CD4-positive, alpha-beta memory T cell (primary cell): ENCODE measurements at regions not wholly inside any gene's neighbourhood (a gene's known extent, or its start where the extent isn't known, plus 50 kb on each side); places are given as distances from the start of the nearest gene placed in this dataset.
"Not testable (repeated sequence)": the region's sequence is repeated elsewhere in the genome, so short reads cannot be mapped to it uniquely, and the experiment has no call there.

ENCODE experiments used
- CTCF ChIA-PET: fragments of 350-600 bp; sonication (Branson Sonifier 250); formaldehyde crosslinking; loops from one replicate; lab custom pipeline; 2021; ENCODE audit warnings: inconsistent platforms; ENCODE audit not compliant: partially characterized antibody; lab: Charles Lee
- POLR2A ChIA-PET: fragments of 350-600 bp; sonication (Branson Sonifier 250); formaldehyde crosslinking; loops from one replicate; lab custom pipeline; 2021; ENCODE audit not compliant: partially characterized antibody; lab: Charles Lee
- DNase-seq, 5 donors: peaks; one replicate each; pipeline versions ENCODE4 v3.0.0 to v3.0.0-alpha.2; 2020 to 2022; ENCODE audit warnings: mixed read lengths in 1 of 5
- H3K27ac ChIP-seq: one replicate; pipeline ENCODE4 v1.7.0; 2013; ENCODE audit warnings: low read depth, low read length
- H3K27me3 ChIP-seq: 2 replicates; pipeline ENCODE4 v1.7.0; 2013; ENCODE audit warnings: mild to moderate bottlenecking, low read length, moderate library complexity; ENCODE audit not compliant: insufficient read depth
- H3K36me3 ChIP-seq: 2 replicates; pipeline ENCODE4 v1.7.0; 2013; ENCODE audit warnings: mild to moderate bottlenecking, low read length, moderate library complexity; ENCODE audit not compliant: insufficient read depth
- H3K4me1 ChIP-seq: 2 replicates; pipeline ENCODE4 v1.7.0; 2013; ENCODE audit warnings: mild to moderate bottlenecking, low read length, moderate library complexity; ENCODE audit not compliant: insufficient read depth
- H3K4me3 ChIP-seq, 2 donors: one replicate each; pipeline ENCODE4 v1.7.0; 2013; ENCODE audit warnings: low read length in 2 of 2, mild to moderate bottlenecking in 1 of 2
- H3K9me3 ChIP-seq, 2 donors: one replicate each; pipeline ENCODE4 v1.7.0; 2013; ENCODE audit warnings: low read length in 2 of 2, control low read depth in 1 of 2; ENCODE audit not compliant: control insufficient read depth in 1 of 2
- H3K27ac Mint-ChIP-seq, 7 donors: one replicate each; pipeline ENCODE4 v1.8.0; 2020 to 2021; ENCODE audit warnings: mixed read lengths in 7 of 7, mild to moderate bottlenecking in 6 of 7, inconsistent platforms in 3 of 7, moderate library complexity in 3 of 7
- H3K27me3 Mint-ChIP-seq, 2 donors: one replicate each; pipeline ENCODE4 v1.8.0; 2020 to 2021; ENCODE audit warnings: mixed read lengths in 2 of 2
- H3K36me3 Mint-ChIP-seq, 2 donors: one replicate each; pipeline ENCODE4 v1.8.0; 2020 to 2021; ENCODE audit warnings: mixed read lengths in 2 of 2, inconsistent platforms in 1 of 2, mild to moderate bottlenecking in 1 of 2
- H3K4me1 Mint-ChIP-seq, 4 donors: one replicate each; pipeline ENCODE4 v1.8.0; 2020 to 2021; ENCODE audit warnings: mixed read lengths in 4 of 4, mild to moderate bottlenecking in 1 of 4
- H3K4me3 Mint-ChIP-seq, 8 donors: one replicate each; pipeline ENCODE4 v1.8.0; 2020 to 2021; ENCODE audit warnings: mixed read lengths in 8 of 8, mild to moderate bottlenecking in 7 of 8, moderate library complexity in 6 of 8, inconsistent platforms in 3 of 8
- H3K9me3 Mint-ChIP-seq, 8 donors: one replicate each; pipeline ENCODE4 v1.8.0; 2020 to 2021; ENCODE audit warnings: mixed read lengths in 8 of 8, mild to moderate bottlenecking in 5 of 8, inconsistent platforms in 3 of 8, moderate library complexity in 1 of 8
- intact Hi-C: fragments of 100-400 bp; cut with micrococcal nuclease; formaldehyde crosslinking; loops from one replicate; pipeline ENCODE4 v1.15.1; 2023

GRCh38 chr1:5140136-5140535 lies 485.7 kb downstream of the AJAP1 start:
- intact Hi-C loops: no loop called here
- Histone ChIP-seq H3K27me3 (no peaks in the 10 kb centered on the region), H3K27ac (no peak overlapping the region), H3K9me3 (no peaks in the 10 kb centered on the region), H3K4me3 (no peak overlapping the region), H3K4me1 (no peaks in the 10 kb centered on the region), H3K36me3 (no peaks in the 10 kb centered on the region)
- H3K4me1 Mint-ChIP-seq: peaks cover 0 to 3% (median 0%) of the 10 kb centered on the region in 4 donors
- ChIA-PET POLR2A (no interaction called here), CTCF (no interaction called here)
- H3K36me3 Mint-ChIP-seq: no peaks in the 10 kb centered on the region
- DNase-seq: no peak
- no peak overlapping the region for H3K27ac Mint-ChIP-seq
- H3K4me3 Mint-ChIP-seq: no peak overlapping the region
- peaks cover 8 to 14% of the 10 kb centered on the region in 2 donors for H3K27me3 Mint-ChIP-seq
- H3K9me3 Mint-ChIP-seq: peaks cover 0 to 1% (median 0%) of the 10 kb centered on the region in 8 donors

GRCh38 chr1:5129746-5130355 lies 475.4 kb downstream of the AJAP1 start:
- POLR2A ChIA-PET: no interaction called here
- Mint-ChIP-seq H3K27me3 (peaks cover 0 to 3% of the 10 kb centered on the region in 2 donors), H3K27ac (no peak overlapping the region), H3K9me3 (peaks cover 0 to 8% (median 0%) of the 10 kb centered on the region in 8 donors), H3K4me1 (peaks cover 0 to 8% (median 0%) of the 10 kb centered on the region in 4 donors), H3K4me3 (no peak overlapping the region), H3K36me3 (no peaks in the 10 kb centered on the region)
- Histone ChIP-seq H3K4me1 (peaks cover 5% of the 10 kb centered on the region), H3K4me3 (no peak overlapping the region), H3K27ac (no peak overlapping the region), H3K27me3 (no peaks in the 10 kb centered on the region), H3K36me3 (no peaks in the 10 kb centered on the region), H3K9me3 (no peaks in the 10 kb centered on the region)
- intact Hi-C loops: no loop called here
- DNase-seq: no peak
- CTCF ChIA-PET: no interaction called here

DNA sequence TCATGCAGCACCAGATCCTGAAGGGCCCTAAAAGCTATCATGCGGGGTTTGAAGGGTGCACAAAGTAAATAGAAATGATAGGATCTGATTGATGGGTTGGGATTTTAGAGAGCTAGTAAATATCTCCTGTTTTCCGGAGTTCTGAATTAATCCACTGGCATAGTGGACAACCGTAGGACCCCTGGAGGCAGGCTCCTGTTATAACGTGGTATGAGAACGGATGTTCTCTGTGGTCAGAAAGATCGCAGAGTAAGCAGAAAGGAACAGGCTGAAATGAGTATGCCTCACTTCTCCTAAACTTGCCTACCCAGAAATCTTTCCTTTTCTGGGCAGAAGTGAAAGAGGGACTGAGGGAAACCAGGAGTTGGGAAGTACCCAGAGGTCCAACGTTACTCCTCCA lies 470.8 kb downstream of the AJAP1 start:
- no peak overlapping the region for H3K27ac ChIP-seq
- peaks cover 5% of the 10 kb centered on the region for H3K4me1 ChIP-seq
- ChIA-PET POLR2A (no interaction called here), CTCF (interaction anchor here (1.0 kb wide), 1 partner anchor 17 kb away, joined by 3 read pairs; no protein-coding TSS in a partner anchor)
- DNase-seq: no peak
- H3K27me3 Mint-ChIP-seq: peaks cover 1 to 9% of the 10 kb centered on the region in 2 donors
- no peak overlapping the region for H3K4me3 ChIP-seq
- H3K36me3 ChIP-seq: no peaks in the 10 kb centered on the region
- no peak overlapping the region for H3K27ac Mint-ChIP-seq
- H3K4me1 Mint-ChIP-seq: peaks cover 0 to 8% (median 0%) of the 10 kb centered on the region in 4 donors
- no peaks in the 10 kb centered on the region for H3K9me3 ChIP-seq
- H3K4me3 Mint-ChIP-seq: peak overlapping the region in 1 of 8 donors; percentile 1
- no peaks in the 10 kb centered on the region for H3K27me3 ChIP-seq
- peaks cover 0 to 8% (median 0%) of the 10 kb centered on the region in 8 donors for H3K9me3 Mint-ChIP-seq
- intact Hi-C loops: no loop called here
- H3K36me3 Mint-ChIP-seq: no peaks in the 10 kb centered on the region

GRCh38 chr1:5120559-5120958 lies 466.1 kb downstream of the AJAP1 start:
- intact Hi-C loops: no loop called here
- Mint-ChIP-seq H3K4me3 (no peak overlapping the region), H3K27me3 (peaks cover 1 to 6% of the 10 kb centered on the region in 2 donors), H3K9me3 (peaks cover 0 to 2% (median 0%) of the 10 kb centered on the region in 8 donors), H3K27ac (no peak overlapping the region), H3K36me3 (no peaks in the 10 kb centered on the region), H3K4me1 (peaks cover 0 to 2% (median 0%) of the 10 kb centered on the region in 4 donors)
- ChIA-PET POLR2A (no interaction called here), CTCF (no interaction called here)
- Histone ChIP-seq H3K4me1 (peaks cover 4% of the 10 kb centered on the region), H3K9me3 (no peaks in the 10 kb centered on the region), H3K36me3 (no peaks in the 10 kb centered on the region), H3K27ac (no peak overlapping the region), H3K4me3 (no peak overlapping the region), H3K27me3 (no peaks in the 10 kb centered on the region)
- DNase-seq: no peak

- no peaks in the 10 kb centered on the region for H3K9me3 ChIP-seq
- Mint-ChIP-seq H3K36me3 (no peaks in the 10 kb centered on the region), H3K9me3 (peaks cover 0 to 5% (median 0%) of the 10 kb centered on the region in 8 donors), H3K27me3 (peaks cover 1 to 6% of the 10 kb centered on the region in 2 donors), H3K4me1 (no peaks in the 10 kb centered on the region), H3K4me3 (no peak overlapping the region), H3K27ac (no peak overlapping the region)
- intact Hi-C loops: no loop called here
- no peaks in the 10 kb centered on the region for H3K36me3 ChIP-seq
- CTCF ChIA-PET: no interaction called here
- H3K27me3 ChIP-seq: no peaks in the 10 kb centered on the region
- H3K27ac ChIP-seq: no peak overlapping the region
- no peak overlapping the region for H3K4me3 ChIP-seq
- DNase-seq: no peak
- POLR2A ChIA-PET: no interaction called here
- no peaks in the 10 kb centered on the region for H3K4me1 ChIP-seq
Measured at GRCh38 chr1:5119366-5120234, 465.2 kb downstream of the AJAP1 start.

- H3K27ac ChIP-seq, CTCF ChIA-PET, H3K4me3 ChIP-seq, DNase-seq, H3K27ac Mint-ChIP-seq, H3K9me3 Mint-ChIP-seq, H3K4me3 Mint-ChIP-seq, H3K36me3 Mint-ChIP-seq, H3K9me3 ChIP-seq, H3K4me1 Mint-ChIP-seq, H3K27me3 Mint-ChIP-seq, POLR2A ChIA-PET, H3K27me3 ChIP-seq, H3K36me3 ChIP-seq, H3K4me1 ChIP-seq, intact Hi-C loops: not testable (repeated sequence)
Measured at GRCh38 chr1:5118771-5119170, 464.4 kb downstream of the AJAP1 start.

- POLR2A ChIA-PET, H3K4me1 ChIP-seq, H3K4me1 Mint-ChIP-seq, H3K9me3 ChIP-seq, H3K27ac Mint-ChIP-seq, H3K9me3 Mint-ChIP-seq, H3K27ac ChIP-seq, H3K4me3 ChIP-seq, H3K36me3 Mint-ChIP-seq, CTCF ChIA-PET, H3K27me3 ChIP-seq, DNase-seq, H3K27me3 Mint-ChIP-seq, intact Hi-C loops, H3K36me3 ChIP-seq, H3K4me3 Mint-ChIP-seq: not testable (repeated sequence)
Measured at GRCh38 chr1:5118292-5118691, 463.9 kb downstream of the AJAP1 start.
